ENCODE measurements at regions not wholly inside any gene's neighbourhood (a gene's known extent, or its start where the extent isn't known, plus 50 kb on each side); places are given as distances from the start of the nearest gene placed in this dataset.

DNA sequence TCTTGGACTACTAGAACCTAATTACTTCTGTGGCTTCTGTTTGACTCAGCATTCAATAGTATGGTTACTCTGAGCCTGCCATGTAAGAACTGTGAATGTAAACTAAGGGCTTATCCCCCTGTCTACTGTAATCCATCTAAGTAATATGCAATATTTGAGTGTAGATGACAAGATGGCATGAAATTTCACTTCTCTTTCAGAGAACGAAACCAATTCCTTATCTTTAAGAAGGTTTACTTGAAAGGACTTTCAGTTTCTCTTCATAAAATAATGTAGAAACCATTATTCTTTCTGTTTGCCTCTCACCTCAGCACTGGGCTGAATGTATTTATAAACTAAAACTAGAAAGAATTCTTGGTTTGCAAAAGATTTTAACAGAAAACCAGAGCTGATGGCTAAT, 60.4 kb upstream of the ARID2 start:
- no peak for TF ChIP-seq ZNF426 (tag by site-specific recombination; IDR thresholded peaks at IDR 0.05)
- TF ChIP-seq, protein P1, sequence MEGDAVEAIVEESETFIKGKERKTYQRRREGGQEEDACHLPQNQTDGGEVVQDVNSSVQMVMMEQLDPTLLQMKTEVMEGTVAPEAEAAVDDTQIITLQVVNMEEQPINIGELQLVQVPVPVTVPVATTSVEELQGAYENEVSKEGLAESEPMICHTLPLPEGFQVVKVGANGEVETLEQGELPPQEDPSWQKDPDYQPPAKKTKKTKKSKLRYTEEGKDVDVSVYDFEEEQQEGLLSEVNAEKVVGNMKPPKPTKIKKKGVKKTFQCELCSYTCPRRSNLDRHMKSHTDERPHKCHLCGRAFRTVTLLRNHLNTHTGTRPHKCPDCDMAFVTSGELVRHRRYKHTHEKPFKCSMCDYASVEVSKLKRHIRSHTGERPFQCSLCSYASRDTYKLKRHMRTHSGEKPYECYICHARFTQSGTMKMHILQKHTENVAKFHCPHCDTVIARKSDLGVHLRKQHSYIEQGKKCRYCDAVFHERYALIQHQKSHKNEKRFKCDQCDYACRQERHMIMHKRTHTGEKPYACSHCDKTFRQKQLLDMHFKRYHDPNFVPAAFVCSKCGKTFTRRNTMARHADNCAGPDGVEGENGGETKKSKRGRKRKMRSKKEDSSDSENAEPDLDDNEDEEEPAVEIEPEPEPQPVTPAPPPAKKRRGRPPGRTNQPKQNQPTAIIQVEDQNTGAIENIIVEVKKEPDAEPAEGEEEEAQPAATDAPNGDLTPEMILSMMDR (tag by site-specific recombination; IDR thresholded peaks at IDR 0.05) = no peak
- TF ChIP-seq ZNF169 (tag by site-specific recombination; IDR thresholded peaks at IDR 0.05) = no peak
- no peak for TF ChIP-seq MYNN (tag by site-specific recombination; IDR thresholded peaks at IDR 0.05; ENCODE audit: borderline replicate concordance)
- TF ChIP-seq ZBTB7A (tag by site-specific recombination; IDR thresholded peaks at IDR 0.05; ENCODE audit: low read depth) = no peak
- no peak for TF ChIP-seq ZSCAN30 (tag by site-specific recombination; IDR thresholded peaks at IDR 0.05)
- TF ChIP-seq, protein P2, sequence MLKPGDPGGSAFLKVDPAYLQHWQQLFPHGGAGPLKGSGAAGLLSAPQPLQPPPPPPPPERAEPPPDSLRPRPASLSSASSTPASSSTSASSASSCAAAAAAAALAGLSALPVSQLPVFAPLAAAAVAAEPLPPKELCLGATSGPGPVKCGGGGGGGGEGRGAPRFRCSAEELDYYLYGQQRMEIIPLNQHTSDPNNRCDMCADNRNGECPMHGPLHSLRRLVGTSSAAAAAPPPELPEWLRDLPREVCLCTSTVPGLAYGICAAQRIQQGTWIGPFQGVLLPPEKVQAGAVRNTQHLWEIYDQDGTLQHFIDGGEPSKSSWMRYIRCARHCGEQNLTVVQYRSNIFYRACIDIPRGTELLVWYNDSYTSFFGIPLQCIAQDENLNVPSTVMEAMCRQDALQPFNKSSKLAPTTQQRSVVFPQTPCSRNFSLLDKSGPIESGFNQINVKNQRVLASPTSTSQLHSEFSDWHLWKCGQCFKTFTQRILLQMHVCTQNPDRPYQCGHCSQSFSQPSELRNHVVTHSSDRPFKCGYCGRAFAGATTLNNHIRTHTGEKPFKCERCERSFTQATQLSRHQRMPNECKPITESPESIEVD (tag by site-specific recombination; IDR thresholded peaks at IDR 0.05) = no peak
- no peak for TF ChIP-seq ZNF391 (tag by site-specific recombination; IDR thresholded peaks at IDR 0.05; ENCODE audit: borderline replicate concordance, low read depth)
- TF ChIP-seq KLF7 (tag by site-specific recombination; IDR thresholded peaks at IDR 0.05; ENCODE audit: borderline replicate concordance) = no peak
- TF ChIP-seq, protein P3, sequence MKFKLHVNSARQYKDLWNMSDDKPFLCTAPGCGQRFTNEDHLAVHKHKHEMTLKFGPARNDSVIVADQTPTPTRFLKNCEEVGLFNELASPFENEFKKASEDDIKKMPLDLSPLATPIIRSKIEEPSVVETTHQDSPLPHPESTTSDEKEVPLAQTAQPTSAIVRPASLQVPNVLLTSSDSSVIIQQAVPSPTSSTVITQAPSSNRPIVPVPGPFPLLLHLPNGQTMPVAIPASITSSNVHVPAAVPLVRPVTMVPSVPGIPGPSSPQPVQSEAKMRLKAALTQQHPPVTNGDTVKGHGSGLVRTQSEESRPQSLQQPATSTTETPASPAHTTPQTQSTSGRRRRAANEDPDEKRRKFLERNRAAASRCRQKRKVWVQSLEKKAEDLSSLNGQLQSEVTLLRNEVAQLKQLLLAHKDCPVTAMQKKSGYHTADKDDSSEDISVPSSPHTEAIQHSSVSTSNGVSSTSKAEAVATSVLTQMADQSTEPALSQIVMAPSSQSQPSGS (tag by site-specific recombination; IDR thresholded peaks at IDR 0.05; ENCODE audit: low read depth) = no peak
- TF ChIP-seq GLIS1 (tag by site-specific recombination; IDR thresholded peaks at IDR 0.05) = no peak
- TF ChIP-seq YY1 (tag by site-specific recombination; IDR thresholded peaks at IDR 0.05) = no peak

Measured in HEK293 (cell line).